Pons (tissue), 1 donor: ENCODE measurements at regions not wholly inside any gene's neighbourhood (a gene's known extent, or its start where the extent isn't known, plus 50 kb on each side); places are given as distances from the start of the nearest gene placed in this dataset.

Experiments
- DNase-seq: peaks from one replicate; pipeline ENCODE4 v3.0.0-alpha.2; 2016; ENCODE audit warnings: low spot score

GRCh38 chr18:78364388-78364960, 615.1 kb upstream of the SALL3 start:
- no peak for DNase-seq

DNA sequence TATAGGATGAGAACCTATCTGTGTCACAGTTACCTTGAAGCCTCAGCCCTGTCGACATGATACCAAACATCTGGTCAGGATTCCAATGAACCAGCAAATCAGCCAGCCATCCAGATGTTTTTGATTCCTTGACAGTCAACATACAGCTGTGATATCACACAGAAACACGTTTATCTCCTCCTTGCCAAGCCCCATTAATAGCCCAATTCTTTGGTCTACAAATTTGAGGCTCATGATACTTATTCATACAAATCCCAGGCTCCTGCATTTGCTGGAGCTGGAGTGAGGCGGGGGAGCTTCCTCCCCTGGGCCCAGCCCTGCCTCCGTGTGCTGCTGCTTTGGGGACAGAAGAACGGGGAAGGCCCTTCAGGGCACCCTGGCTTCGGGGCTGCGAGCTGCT, 611.6 kb upstream of the SALL3 start:
- DNase-seq: no peak

GRCh38 chr18:78368726-78369125, 610.9 kb upstream of the SALL3 start:
- no peak for DNase-seq

- DNase-seq: no peak
Measured at GRCh38 chr18:78376046-78376445, 603.6 kb upstream of the SALL3 start.

- no peak for DNase-seq
Measured at GRCh38 chr18:78378403-78378802, 601.2 kb upstream of the SALL3 start.

- DNase-seq: no peak
Measured at GRCh38 chr18:78378983-78379382, 600.6 kb upstream of the SALL3 start.

DNA sequence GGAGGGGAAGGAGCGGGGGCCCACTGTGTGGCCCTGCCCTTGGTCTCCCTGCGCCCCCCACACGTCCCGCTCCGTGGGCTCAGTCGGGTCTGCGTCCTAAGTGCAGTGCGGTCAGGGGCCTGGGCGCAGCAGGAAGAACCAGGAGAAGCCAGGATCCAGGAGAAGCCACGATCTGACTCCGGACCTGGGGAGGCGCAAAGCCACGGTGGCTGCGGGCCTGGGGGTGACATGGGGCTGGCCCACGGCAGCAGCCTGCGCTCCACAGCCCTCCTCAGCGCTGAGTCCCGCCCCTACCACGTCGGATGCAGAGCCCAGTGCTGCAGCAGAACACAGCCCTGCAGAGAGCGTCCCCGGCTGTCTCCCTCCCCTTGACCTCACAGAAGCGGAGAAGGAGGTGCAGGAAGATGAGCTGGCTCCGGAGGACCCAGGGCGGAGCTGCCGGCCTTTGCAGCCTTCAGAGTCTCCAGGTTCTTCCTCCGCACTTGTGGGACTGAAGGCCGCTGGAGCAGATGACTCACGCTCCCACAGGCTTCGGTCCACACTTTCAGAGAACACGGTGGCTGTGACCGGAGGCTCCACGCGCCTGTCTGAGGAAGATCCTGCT, 589.2 kb upstream of the SALL3 start:
- no peak for DNase-seq

DNA sequence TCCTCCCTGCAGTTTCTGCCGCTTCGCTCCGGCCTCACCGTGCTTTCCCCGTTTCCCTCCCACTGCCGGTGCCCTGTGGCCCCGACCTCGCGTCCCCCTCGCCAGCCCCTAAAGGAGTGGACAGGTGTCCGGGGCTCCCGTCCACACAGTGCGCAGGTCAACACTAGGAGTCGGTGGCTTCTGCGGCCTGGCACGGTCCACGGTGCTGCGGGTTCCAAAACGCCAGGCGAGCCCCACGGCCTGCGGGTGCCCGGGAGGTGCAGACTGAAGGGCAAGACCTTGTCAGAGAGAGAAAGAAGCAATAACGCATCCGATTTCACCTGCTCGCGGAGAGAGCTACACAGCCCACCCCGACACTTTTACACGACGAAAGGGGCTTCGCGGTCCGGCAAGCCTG, 588.7 kb upstream of the SALL3 start:
- no peak for DNase-seq

- no peak for DNase-seq
Measured at GRCh38 chr18:78393086-78393862, 586.3 kb upstream of the SALL3 start.

GRCh38 chr18:78396077-78396476, 583.5 kb upstream of the SALL3 start:
- no peak for DNase-seq

DNA sequence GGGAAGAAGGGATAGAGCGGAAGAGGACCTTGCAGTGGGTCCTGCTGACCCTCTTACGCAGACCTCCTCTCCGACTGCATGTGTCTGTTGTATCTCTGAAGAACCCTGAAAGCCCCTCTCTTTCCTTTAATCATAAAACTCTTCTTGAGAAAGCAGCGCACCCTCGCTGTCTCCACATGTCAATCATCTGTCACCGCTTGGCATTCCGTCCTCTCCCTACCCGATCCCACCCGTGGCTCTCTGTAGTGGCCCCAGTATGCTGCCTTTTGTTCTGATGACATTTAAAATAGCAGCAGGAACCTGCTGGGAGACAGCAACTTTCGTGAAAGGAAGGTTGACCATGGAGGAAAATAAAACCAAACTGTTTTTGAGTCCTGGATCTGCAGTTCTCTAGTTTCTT, 582.9 kb upstream of the SALL3 start:
- no peak for DNase-seq

- DNase-seq: no peak
Measured at GRCh38 chr18:78399992-78400503, 579.6 kb upstream of the SALL3 start.

GRCh38 chr18:78402440-78402839, 577.2 kb upstream of the SALL3 start:
- DNase-seq: no peak

GRCh38 chr18:78402966-78403365, 576.7 kb upstream of the SALL3 start:
- DNase-seq: no peak

GRCh38 chr18:78403371-78403770, 576.2 kb upstream of the SALL3 start:
- DNase-seq: no peak

GRCh38 chr18:78405763-78406162, 573.9 kb upstream of the SALL3 start:
- no peak for DNase-seq

GRCh38 chr18:78406743-78407465, 572.7 kb upstream of the SALL3 start:
- no peak for DNase-seq

DNA sequence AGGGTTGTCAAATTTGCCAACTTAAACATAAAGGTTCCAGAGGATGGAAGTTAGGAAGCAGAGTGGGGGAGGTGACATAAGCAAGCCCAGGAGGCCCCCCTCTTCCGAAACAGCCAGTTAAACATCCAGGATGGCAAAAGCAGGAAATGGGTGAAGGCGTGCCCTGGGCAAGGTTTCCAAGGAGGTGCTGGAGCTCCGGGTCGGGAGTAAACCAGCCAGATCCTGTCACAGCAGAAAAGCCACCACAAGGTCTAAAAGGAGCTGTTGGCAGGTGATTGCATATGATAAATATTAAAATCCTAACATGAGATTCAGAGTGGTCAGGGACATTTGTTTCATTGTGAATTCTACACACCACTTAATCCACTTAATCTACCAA, 572.2 kb upstream of the SALL3 start:
- DNase-seq: no peak

GRCh38 chr18:78408623-78409022, 571.0 kb upstream of the SALL3 start:
- no peak for DNase-seq

DNA sequence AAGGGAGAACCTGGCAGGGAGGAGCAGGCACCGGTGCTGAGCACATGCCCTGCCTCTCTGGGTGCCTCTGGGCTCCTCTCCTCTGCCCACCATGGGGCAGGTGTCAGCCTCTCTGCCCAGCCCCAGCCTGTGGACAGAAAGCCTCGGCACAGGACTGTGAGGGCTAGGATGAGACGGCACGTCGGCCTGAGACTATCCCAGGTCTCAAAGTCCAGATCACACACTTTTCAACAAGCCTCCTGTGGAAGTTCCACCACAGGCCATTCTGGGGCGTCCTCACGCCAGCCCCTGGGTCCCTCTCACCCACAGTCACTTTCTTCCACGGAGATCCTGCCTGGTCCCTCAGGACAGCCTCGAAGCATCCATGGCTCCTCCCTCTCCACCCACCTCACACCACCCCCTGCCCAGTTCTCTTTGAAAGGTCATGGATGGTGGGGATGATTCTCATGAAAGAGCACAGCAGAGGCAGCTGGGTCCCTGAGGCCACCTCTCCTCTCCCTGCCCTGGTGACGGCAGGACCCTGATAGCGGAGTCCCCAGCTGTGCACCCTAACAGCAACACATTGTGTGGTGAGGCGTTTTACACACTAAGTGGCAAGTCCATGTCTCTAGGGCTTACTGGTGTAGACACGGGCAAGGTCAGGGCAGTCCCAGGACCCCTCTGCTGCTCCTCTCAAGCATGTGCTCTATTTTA, 569.4 kb upstream of the SALL3 start:
- DNase-seq: no peak

DNA sequence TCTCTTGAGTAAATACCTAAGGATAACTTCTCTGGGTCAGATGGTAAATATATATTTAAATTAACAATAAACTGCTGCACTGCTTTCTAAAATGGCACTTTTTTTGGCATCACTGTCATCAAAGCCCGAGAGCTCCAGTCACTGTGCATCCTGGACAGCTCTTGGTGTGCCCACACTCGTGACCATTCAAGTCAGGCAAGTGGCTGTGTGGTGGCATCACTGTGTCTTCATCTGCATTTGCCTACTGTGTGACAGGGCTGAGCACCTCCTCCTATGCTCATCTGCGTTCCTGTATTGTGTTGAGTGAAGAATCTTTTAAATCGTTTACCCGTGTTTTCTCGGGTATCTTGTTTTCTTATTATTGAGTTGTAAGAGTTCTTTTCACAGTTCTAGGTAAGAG, 568.1 kb upstream of the SALL3 start:
- no peak for DNase-seq

GRCh38 chr18:78414302-78414701, 565.3 kb upstream of the SALL3 start:
- no peak for DNase-seq
